Stomach smooth muscle (tissue), 2 donors: ENCODE measurements at regions not wholly inside any gene's neighbourhood (a gene's known extent, or its start where the extent isn't known, plus 50 kb on each side); places are given as distances from the start of the nearest gene placed in this dataset.

Source experiments
- H3K27ac ChIP-seq: one replicate; pipeline ENCODE4 v1.7.0; 2013; ENCODE audit warnings: mild to moderate bottlenecking, low read length, inconsistent platforms
- H3K27me3 ChIP-seq, 2 donors: one replicate each; pipeline ENCODE4 v1.7.0; 2013; ENCODE audit warnings: low read length in 2 of 2; ENCODE audit not compliant: insufficient read depth in 2 of 2, control insufficient read depth in 1 of 2
- H3K36me3 ChIP-seq, 2 donors: one replicate each; pipeline ENCODE4 v1.7.0; 2013; ENCODE audit warnings: low read length in 2 of 2; ENCODE audit not compliant: control insufficient read depth in 2 of 2, insufficient read depth in 2 of 2
- H3K4me1 ChIP-seq: one replicate; pipeline ENCODE4 v1.7.0; 2013; ENCODE audit warnings: low read length; ENCODE audit not compliant: control insufficient read depth, insufficient read depth
- H3K4me3 ChIP-seq, 2 donors: one replicate each; pipeline ENCODE4 v1.7.0; 2013; ENCODE audit warnings: low read length in 2 of 2
- H3K9ac ChIP-seq, 2 donors: one replicate each; pipeline ENCODE4 v1.7.0; 2013; ENCODE audit warnings: low read length in 2 of 2, mild to moderate bottlenecking in 1 of 2
- H3K9me3 ChIP-seq, 2 donors: one replicate each; pipeline ENCODE4 v1.7.0; 2013; ENCODE audit warnings: low read length in 2 of 2; ENCODE audit not compliant: control insufficient read depth in 2 of 2
- donor health status: healthy.
- donor health status: Pancreatic carcinoma.

DNA sequence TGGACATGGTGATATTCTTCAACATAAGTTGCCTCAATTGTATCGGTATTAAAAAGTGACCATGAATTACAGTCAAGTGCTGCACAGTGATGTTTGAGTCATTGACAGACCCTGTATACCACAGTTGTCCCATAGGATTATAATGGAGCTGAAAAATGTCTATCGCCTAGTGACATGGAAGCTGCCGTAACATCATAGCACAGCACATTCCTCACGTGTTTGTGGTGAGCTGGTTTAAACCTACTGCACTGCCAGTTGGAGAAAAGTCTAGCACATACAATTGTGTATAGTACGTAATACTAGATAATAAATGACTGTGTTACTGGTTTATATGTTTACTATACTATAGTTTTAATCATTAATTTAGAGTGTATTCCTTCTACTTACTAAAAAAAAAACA lies 150.2 kb downstream of the CDH26 start:
- no peaks in the 10 kb centered on the region for H3K4me1 ChIP-seq
- no peaks in the 10 kb centered on the region for H3K36me3 ChIP-seq
- no peak overlapping the region for H3K9ac ChIP-seq
- no peak overlapping the region for H3K4me3 ChIP-seq
- peaks cover 3 to 8% of the 10 kb centered on the region in 2 donors for H3K27me3 ChIP-seq
- no peak overlapping the region for H3K27ac ChIP-seq
- H3K9me3 ChIP-seq = no peaks in the 10 kb centered on the region

DNA sequence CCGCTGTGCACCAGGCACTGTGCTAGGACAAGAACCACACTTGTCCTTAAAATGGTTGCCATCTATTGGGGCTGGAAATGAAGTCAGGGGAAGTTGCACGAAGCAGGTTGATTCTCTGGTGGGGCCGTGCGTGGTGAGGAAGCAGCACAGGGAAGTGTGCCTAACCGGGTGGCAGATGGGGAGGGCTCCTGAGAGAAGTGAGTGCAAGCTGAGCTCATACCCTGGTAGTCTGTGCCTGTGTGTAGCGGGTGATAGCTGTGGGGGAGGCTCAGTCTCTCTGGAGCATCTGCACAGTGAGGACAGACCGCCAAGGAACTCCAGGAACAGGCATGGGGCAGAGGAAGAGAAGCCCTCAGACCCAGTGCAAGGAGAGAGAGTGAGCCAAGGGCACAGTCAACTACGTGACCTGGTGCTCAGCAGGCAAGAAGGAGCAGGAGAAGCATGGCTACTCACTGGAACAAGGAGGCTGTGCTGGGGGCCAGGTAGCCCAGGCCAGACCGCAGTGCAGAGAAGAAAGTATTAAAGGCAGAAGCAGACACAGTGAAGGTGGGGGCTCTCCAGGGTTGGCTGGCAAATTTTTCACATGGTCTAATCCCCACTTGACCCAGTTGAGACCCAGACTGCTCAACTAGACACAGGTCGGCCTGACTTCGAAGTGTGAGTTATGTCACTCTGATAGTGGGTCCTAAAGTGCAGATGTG lies 155.0 kb downstream of the CDH26 start:
- Histone ChIP-seq H3K4me3 (no peak overlapping the region), H3K4me1 (no peaks in the 10 kb centered on the region), H3K27ac (no peak overlapping the region), H3K27me3 (peaks cover 3 to 5% of the 10 kb centered on the region in 2 donors), H3K9ac (no peak overlapping the region), H3K9me3 (no peaks in the 10 kb centered on the region), H3K36me3 (no peaks in the 10 kb centered on the region)

DNA sequence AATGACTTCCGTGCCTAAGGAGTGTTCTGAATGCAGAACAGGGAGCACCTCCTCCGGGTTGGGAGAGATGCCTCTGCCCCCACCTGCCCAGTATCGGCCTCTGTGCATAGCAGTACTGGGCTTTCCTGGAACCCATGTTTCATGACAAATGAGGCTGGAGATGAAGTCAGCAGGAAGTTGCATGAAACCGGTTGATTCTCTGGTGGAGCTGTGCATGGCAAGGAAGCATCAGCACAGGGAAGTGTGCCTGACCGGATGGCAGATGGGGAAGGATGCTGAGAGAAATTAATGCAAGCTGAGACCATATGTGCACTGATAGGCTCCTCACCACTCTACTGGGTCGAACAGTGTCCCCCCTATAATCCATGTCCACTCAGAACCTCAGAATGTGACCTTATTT lies 155.5 kb downstream of the CDH26 start:
- no peak overlapping the region for H3K4me3 ChIP-seq
- peaks cover 3 to 9% of the 10 kb centered on the region in 2 donors for H3K27me3 ChIP-seq
- no peaks in the 10 kb centered on the region for H3K9me3 ChIP-seq
- H3K9ac ChIP-seq = no peak overlapping the region
- H3K4me1 ChIP-seq = no peaks in the 10 kb centered on the region
- no peak overlapping the region for H3K27ac ChIP-seq
- no peaks in the 10 kb centered on the region for H3K36me3 ChIP-seq

DNA sequence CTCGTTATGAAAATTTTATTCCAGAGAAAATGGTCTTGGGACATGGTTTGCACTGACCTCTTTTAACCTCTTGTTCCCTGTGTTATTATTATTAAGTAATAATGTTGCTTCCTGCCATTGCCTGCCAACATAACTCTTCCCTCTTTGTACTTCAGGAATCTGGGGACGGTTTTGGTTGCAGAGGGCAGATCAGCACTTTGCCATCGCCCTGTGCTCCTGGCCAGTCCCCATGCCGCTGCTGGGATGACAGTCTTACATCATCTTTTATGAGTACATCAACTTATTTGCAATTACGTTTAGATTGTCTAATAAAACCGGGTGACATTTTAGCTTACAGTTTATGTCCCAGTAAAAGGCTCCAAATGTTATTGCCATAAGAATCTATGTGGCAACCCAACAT lies 157.2 kb downstream of the CDH26 start:
- Histone ChIP-seq H3K9ac (no peak overlapping the region), H3K4me1 (no peaks in the 10 kb centered on the region), H3K27ac (no peak overlapping the region), H3K27me3 (peaks cover 3 to 9% of the 10 kb centered on the region in 2 donors), H3K4me3 (no peak overlapping the region), H3K36me3 (no peaks in the 10 kb centered on the region), H3K9me3 (no peaks in the 10 kb centered on the region)

DNA sequence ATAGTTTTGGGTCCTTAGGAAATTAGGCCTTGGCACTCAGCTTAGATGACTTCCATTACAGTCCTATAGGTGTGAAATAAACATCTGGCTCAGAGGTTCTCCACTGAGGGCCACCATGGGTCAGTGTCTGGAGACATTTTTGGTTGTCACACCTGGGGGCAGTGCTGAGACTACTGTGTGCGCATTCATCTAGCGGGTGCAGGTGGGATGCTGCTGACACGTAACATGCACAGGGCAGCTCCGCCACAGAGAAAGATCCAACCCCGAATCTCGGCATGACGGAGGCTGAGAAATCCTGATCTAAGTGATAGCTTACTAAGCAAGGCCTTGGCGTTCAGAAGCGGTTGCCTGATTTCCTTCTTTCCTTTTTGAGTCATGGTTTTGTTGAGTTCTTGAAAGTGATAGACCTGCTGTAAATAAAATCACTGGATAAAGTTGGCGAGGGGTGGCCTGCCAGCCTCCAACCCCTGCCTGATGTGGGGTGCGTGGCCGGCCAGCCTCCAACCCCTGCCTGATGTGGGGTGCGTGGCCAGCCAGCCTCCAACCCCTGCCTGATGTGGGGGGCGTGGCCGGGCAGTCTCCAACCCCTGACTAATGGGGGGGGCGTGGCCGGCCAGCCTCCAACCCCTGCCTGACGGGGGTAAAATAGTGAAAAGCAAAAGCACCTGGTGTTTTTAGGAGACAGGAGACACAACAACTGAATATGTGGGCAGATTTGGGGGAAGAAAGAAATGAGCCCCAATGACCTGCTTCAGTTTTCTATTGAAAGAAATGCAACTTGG lies 158.1 kb downstream of the CDH26 start:
- Histone ChIP-seq H3K27ac (no peak overlapping the region), H3K4me1 (no peaks in the 10 kb centered on the region), H3K27me3 (peaks cover 0 to 6% of the 10 kb centered on the region in 2 donors), H3K36me3 (no peaks in the 10 kb centered on the region), H3K9ac (no peak overlapping the region), H3K4me3 (no peak overlapping the region), H3K9me3 (no peaks in the 10 kb centered on the region)

DNA sequence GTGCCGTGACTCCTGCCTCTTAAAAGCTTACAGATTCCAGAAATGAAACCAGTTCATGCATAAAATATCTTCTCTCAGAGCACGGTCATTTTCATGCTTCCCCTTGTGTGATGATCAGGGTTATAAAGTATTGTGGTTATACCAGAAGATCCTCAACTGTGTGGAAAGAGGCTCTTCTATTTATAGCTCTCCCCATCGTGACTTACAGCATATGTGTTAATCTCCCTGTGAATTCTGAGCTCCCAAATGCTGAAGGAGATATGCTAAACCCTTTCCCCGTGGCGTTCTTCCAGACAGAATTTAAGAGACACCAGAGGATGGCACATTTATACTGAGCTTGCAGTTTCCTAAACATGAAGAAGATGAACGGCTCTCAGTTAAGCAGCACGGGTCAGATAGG lies 158.8 kb downstream of the CDH26 start:
- H3K9ac ChIP-seq = no peak overlapping the region
- H3K4me3 ChIP-seq = no peak overlapping the region
- H3K27ac ChIP-seq = no peak overlapping the region
- peaks cover 0 to 7% of the 10 kb centered on the region in 2 donors for H3K27me3 ChIP-seq
- no peaks in the 10 kb centered on the region for H3K9me3 ChIP-seq
- no peaks in the 10 kb centered on the region for H3K36me3 ChIP-seq
- no peaks in the 10 kb centered on the region for H3K4me1 ChIP-seq

DNA sequence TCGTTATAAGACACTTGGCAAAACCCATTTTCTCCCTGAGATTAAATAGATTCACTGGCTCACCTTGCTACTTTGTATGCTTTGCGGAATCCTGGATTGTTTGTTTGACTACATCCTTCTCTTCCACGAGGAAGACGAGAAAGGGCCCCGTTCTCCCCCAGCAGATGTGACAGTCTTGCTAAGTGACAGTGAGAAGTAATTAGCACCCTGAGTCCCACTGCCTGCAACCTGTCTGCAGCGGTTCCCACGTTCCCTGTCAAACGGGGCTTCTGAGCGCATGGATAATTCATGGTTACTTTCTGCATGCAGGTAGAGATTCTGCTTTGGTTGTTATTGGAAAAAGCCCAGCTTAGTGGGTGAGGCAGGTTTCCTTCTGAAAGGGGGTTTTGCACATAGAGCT lies 163.7 kb downstream of the CDH26 start:
- Histone ChIP-seq H3K9me3 (no peaks in the 10 kb centered on the region), H3K4me1 (no peaks in the 10 kb centered on the region), H3K27ac (no peak overlapping the region), H3K4me3 (no peak overlapping the region), H3K27me3 (peaks cover 2 to 13% of the 10 kb centered on the region in 2 donors), H3K36me3 (no peaks in the 10 kb centered on the region), H3K9ac (no peak overlapping the region)

DNA sequence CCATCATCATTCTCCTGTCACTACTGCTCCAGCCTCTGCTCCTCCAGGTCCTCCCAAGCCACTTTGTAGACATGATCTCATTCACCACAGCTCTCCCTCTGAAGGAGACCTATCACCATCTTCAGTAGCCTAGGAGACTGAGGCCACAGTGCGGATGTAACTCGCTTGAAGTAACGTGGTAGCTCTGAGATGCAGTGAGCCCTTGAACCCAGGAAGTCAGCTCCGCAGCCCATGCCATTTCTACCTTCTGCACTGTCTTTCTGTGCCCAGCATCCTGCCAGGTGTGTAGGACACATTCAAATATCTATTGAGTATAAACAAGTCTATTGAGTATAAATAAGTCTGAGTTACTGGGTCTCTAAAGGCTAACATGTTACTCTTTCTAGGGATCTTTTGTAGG lies 164.4 kb downstream of the CDH26 start:
- H3K9me3 ChIP-seq = no peaks in the 10 kb centered on the region
- no peaks in the 10 kb centered on the region for H3K36me3 ChIP-seq
- no peak overlapping the region for H3K27ac ChIP-seq
- H3K9ac ChIP-seq = no peak overlapping the region
- H3K4me3 ChIP-seq = no peak overlapping the region
- no peaks in the 10 kb centered on the region for H3K4me1 ChIP-seq
- peaks cover 2 to 13% of the 10 kb centered on the region in 2 donors for H3K27me3 ChIP-seq

DNA sequence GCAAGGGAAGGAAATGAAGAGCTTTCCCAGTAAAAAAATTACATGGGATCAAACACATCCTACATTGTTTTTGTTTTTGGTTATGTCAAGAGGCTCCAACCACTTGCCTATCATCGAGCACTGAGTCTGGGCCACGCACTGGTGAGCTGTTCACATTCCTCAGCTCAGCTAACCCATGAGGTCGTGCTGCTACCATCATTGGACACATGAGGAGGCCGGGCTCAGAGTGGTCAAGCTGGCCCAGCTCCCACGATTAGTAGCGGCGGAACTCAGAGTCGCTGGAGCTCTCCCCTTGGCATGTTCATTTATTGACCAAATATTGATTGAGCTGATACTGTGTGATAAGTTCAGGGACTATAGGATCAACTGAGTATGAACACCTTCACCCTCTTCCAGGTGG lies 164.9 kb downstream of the CDH26 start:
- no peak overlapping the region for H3K9ac ChIP-seq
- no peaks in the 10 kb centered on the region for H3K4me1 ChIP-seq
- no peak overlapping the region for H3K4me3 ChIP-seq
- H3K27me3 ChIP-seq = peaks cover 2 to 13% of the 10 kb centered on the region in 2 donors
- no peak overlapping the region for H3K27ac ChIP-seq
- no peaks in the 10 kb centered on the region for H3K36me3 ChIP-seq
- H3K9me3 ChIP-seq = no peaks in the 10 kb centered on the region

DNA sequence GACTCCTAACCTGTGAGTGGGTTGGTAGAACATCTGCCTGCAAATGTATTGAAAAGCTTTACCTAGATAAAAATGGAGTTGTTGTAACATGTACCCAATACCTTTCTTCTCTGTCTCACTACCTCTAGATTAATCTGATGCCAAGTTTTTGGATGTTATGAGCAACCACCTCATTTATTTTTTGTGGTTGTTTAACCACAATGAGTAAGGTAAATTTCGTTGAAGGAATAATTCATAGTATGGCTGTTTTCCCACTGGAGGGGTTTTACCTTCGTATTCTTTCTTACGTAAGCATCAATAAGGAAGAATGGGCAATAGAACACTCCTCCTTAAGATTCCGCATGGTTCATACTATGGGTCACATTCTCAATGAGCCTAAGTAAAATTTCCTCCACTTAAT lies 165.4 kb downstream of the CDH26 start:
- no peaks in the 10 kb centered on the region for H3K36me3 ChIP-seq

More for the DNA sequence above, 165.4 kb downstream of the CDH26 start:
- no peaks in the 10 kb centered on the region for H3K9me3 ChIP-seq
- no peak overlapping the region for H3K27ac ChIP-seq
- H3K27me3 ChIP-seq = peaks cover 2 to 9% of the 10 kb centered on the region in 2 donors
- H3K4me3 ChIP-seq = no peak overlapping the region
- H3K9ac ChIP-seq = no peak overlapping the region
- H3K4me1 ChIP-seq = no peaks in the 10 kb centered on the region
